ENCODE measurements at regions not wholly inside any gene's neighbourhood (a gene's known extent, or its start where the extent isn't known, plus 50 kb on each side); places are given as distances from the start of the nearest gene placed in this dataset.

GRCh38 chr2:156147594-156148330 lies 184.8 kb downstream of the NR4A2 start:
- H3K36me3 Mint-ChIP-seq (ENCODE audit: low read depth), result no peaks in the 10 kb centered on the region
- no peak for DNase-seq
- no peaks in the 10 kb centered on the region for H3K4me1 Mint-ChIP-seq (ENCODE audit: low read depth)
- no peaks in the 10 kb centered on the region for H3K9me3 Mint-ChIP-seq
- no peak overlapping the region for H3K4me3 Mint-ChIP-seq
- H3K27ac Mint-ChIP-seq, result no peak overlapping the region
- H3K27me3 Mint-ChIP-seq, result peaks cover 2% of the 10 kb centered on the region

DNA sequence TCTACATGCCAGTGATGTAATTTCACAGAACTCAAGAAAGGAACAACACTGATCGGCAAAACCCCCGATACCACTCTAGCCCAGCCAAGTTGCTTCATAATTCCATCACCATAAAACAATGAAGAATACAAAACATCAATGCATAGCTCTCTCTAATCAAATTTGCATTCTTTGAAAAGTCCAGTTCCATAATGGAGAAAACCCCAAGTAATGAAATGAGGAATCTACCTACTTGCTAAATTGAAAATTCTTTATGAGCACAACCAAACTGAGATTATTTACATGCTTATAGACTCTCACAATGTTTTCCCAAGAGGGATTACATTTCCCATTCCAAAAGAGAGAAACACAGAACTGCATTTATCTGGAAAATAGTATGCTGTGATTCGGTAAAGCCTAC lies 186.5 kb downstream of the NR4A2 start:
- Mint-ChIP-seq H3K4me3 (no peak overlapping the region), H3K36me3 (ENCODE audit: low read depth) (no peaks in the 10 kb centered on the region), H3K27ac (no peak overlapping the region), H3K9me3 (no peaks in the 10 kb centered on the region), H3K4me1 (ENCODE audit: low read depth) (no peaks in the 10 kb centered on the region), H3K27me3 (peaks cover 2% of the 10 kb centered on the region)
- DNase-seq, result no peak

DNA sequence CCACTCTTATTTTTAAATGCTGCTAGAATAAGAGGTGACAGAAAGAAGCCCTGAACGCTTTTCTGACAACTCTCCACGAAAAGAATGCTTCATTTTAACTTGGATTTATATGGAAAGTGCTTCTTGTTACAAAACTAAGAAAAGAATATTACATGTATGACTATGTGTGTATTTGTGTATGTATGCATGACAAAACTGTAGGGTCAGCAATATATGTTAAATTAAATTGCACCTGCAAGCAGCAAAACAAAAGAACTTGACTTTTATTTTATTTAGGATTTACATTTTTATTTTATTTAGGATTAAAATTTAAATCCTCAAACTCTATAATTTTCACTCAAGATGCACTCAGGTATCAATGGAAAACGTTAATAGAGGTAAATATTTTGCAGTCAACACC lies 187.1 kb downstream of the NR4A2 start:
- H3K36me3 Mint-ChIP-seq (ENCODE audit: low read depth), result no peaks in the 10 kb centered on the region
- peaks cover 2% of the 10 kb centered on the region for H3K27me3 Mint-ChIP-seq
- H3K27ac Mint-ChIP-seq, result no peak overlapping the region
- no peaks in the 10 kb centered on the region for H3K9me3 Mint-ChIP-seq
- DNase-seq, result no peak
- H3K4me3 Mint-ChIP-seq, result no peak overlapping the region
- H3K4me1 Mint-ChIP-seq (ENCODE audit: low read depth), result no peaks in the 10 kb centered on the region

DNA sequence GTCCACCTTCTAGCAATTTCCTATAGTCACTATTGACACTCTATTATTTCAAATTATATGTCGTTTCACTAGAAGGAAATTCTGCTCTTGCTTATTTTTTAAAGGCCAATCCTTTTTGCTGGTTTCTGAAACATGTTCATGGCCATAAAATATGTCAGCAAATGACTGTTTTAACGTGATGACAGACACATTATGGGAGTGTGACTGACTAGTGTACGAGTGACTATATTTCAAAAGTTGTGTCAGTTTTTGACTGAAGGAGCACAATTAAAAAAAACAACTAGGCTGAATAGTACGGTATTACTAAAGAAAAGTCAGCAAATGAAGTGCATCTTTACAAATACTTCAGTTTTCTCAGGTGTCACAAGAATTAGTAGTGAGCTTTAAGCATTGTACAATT lies 196.0 kb downstream of the NR4A2 start:
- no peaks in the 10 kb centered on the region for H3K27me3 Mint-ChIP-seq
- no peaks in the 10 kb centered on the region for H3K9me3 Mint-ChIP-seq

GRCh38 chr2:156134887-156135286 lies 197.6 kb downstream of the NR4A2 start:
- H3K36me3 Mint-ChIP-seq (ENCODE audit: low read depth), result no peaks in the 10 kb centered on the region
- no peak overlapping the region for H3K27ac Mint-ChIP-seq
- DNase-seq, result no peak
- no peaks in the 10 kb centered on the region for H3K27me3 Mint-ChIP-seq
- no peaks in the 10 kb centered on the region for H3K9me3 Mint-ChIP-seq
- H3K4me3 Mint-ChIP-seq, result no peak overlapping the region
- no peaks in the 10 kb centered on the region for H3K4me1 Mint-ChIP-seq (ENCODE audit: low read depth)

More for the DNA sequence above, 196.0 kb downstream of the NR4A2 start:
- Mint-ChIP-seq H3K36me3 (ENCODE audit: low read depth) (no peaks in the 10 kb centered on the region), H3K4me3 (no peak overlapping the region), H3K4me1 (ENCODE audit: low read depth) (no peaks in the 10 kb centered on the region), H3K27ac (no peak overlapping the region)
- DNase-seq, result no peak

GRCh38 chr2:156132941-156133340 lies 199.6 kb downstream of the NR4A2 start:
- no peaks in the 10 kb centered on the region for H3K36me3 Mint-ChIP-seq (ENCODE audit: low read depth)
- H3K4me1 Mint-ChIP-seq (ENCODE audit: low read depth), result no peaks in the 10 kb centered on the region
- H3K27me3 Mint-ChIP-seq, result no peaks in the 10 kb centered on the region
- H3K9me3 Mint-ChIP-seq, result no peaks in the 10 kb centered on the region
- H3K27ac Mint-ChIP-seq, result no peak overlapping the region
- no peak overlapping the region for H3K4me3 Mint-ChIP-seq
- no peak for DNase-seq

DNA sequence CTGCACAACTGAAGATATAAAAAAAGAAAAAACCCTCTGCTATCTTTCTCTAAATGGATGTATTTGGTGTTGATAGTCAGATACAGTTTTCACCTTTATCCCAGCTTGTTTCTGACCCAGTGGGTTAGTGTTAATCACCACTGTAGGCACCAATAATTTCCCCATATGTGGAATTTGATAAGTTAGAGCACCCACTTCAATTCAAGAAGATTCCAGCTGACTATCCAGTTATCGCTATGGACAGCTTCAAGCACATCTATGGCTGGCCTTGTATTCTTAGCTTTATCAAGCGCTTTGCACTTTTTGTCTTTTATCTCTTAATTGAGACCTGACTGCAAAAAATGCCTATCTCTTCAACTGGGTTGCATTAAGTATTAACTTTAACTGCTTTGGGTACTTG lies 200.4 kb downstream of the NR4A2 start:
- Mint-ChIP-seq H3K27me3 (no peaks in the 10 kb centered on the region), H3K4me1 (ENCODE audit: low read depth) (no peaks in the 10 kb centered on the region), H3K4me3 (no peak overlapping the region), H3K9me3 (no peaks in the 10 kb centered on the region), H3K36me3 (ENCODE audit: low read depth) (no peaks in the 10 kb centered on the region), H3K27ac (no peak overlapping the region)
- DNase-seq, result no peak

DNA sequence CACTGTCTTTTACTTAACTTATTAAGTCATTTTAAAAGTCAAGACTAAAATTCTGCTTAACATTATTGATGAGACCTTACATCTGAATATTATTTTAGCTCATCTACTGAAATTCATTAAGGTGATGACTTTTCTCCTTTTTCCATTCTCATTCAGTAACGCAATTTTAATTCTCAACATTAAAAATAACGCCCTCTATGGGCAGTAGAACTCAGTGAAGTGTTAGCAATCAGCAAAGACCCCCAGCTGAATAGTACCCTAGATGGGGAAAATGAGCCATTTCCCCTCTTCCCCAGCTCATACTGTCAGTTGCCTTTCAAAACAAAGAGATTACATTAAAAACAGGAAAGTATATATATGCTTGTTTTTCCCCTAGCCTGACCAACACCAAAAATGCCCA lies 203.3 kb downstream of the NR4A2 start:
- H3K4me3 Mint-ChIP-seq, result no peak overlapping the region

DNA sequence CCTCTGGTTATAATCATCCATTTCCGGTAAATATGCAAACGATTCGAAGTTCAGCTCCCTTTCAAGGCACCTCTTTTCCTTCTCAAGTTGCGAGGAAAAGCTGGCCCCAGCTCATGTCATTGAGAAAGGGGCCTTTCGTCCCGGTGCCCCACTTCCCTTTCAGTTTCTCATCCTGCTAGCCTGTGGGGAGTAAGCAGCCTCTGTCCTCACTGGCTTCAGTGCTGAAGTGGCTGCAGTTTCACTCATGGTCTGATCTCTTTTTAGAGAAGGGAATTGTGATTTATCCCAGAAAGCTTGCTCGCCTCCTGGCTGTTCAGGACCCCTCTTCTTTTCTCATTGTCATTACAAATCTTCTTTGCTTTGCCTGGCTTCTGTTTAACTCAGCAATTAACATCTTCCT lies 207.5 kb downstream of the NR4A2 start:
- Mint-ChIP-seq H3K9me3 (no peaks in the 10 kb centered on the region), H3K27ac (no peak overlapping the region), H3K4me3 (no peak overlapping the region), H3K27me3 (no peaks in the 10 kb centered on the region), H3K36me3 (ENCODE audit: low read depth) (no peaks in the 10 kb centered on the region), H3K4me1 (ENCODE audit: low read depth) (no peaks in the 10 kb centered on the region)
- DNase-seq, result no peak

More for the DNA sequence above, 203.3 kb downstream of the NR4A2 start:
- H3K36me3 Mint-ChIP-seq (ENCODE audit: low read depth), result no peaks in the 10 kb centered on the region
- H3K27ac Mint-ChIP-seq, result no peak overlapping the region
- H3K9me3 Mint-ChIP-seq, result no peaks in the 10 kb centered on the region
- DNase-seq, result no peak
- no peaks in the 10 kb centered on the region for H3K4me1 Mint-ChIP-seq (ENCODE audit: low read depth)
- no peaks in the 10 kb centered on the region for H3K27me3 Mint-ChIP-seq

DNA sequence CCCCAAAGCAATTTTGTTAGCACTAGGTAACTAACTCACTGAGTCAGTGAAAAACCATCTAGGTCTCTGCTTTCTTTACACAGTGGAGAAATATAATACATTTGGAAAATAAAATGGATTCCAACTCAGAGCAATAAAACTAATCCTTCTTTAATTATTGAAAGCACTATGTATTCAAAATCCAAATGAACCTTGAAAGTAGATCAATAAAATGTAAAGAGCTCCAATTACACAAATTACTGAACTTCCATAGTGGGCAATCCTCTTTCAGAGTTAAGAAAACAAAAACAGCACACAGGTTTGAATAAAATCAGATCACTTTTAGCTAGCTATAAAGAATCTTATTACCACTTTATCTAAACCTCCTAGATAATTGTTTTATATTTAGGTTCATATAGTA lies 208.1 kb downstream of the NR4A2 start:
- Mint-ChIP-seq H3K9me3 (no peaks in the 10 kb centered on the region), H3K4me3 (no peak overlapping the region), H3K27ac (no peak overlapping the region)

DNA sequence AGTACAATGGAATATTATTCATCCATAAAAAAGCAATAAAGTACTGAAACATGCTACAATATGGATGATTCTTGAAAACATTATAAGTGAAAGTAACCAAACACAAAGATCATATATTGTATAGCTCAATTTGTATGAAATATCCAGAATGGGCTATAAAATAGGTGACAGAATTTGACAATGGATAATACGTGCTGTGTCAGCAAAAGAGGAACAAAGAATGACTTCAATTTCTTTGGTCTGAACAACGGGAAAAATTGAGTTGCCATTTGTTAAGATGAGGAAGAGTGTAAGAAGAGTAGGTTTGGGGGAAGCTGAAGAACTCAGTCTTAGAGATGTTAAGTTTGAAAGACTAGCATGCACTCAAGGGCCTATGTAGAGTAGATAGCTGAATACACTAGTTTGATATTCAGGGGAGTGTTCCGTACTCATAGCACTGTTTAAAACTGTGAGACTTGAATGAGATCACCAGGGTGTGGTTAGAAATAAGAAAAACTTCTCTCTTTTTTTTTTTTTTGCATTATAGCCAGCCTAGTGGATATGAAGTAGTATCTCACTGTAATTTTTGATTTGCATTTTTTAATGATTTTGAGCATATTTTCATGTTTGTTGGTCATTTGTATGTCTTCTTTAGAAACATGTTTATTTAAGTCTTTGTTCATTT lies 213.6 kb downstream of the NR4A2 start:
- no peak overlapping the region for H3K27ac Mint-ChIP-seq
- DNase-seq, result no peak
- H3K27me3 Mint-ChIP-seq, result no peaks in the 10 kb centered on the region
- H3K36me3 Mint-ChIP-seq (ENCODE audit: low read depth), result no peaks in the 10 kb centered on the region
- H3K4me3 Mint-ChIP-seq, result no peak overlapping the region
- H3K4me1 Mint-ChIP-seq (ENCODE audit: low read depth), result no peaks in the 10 kb centered on the region
- no peaks in the 10 kb centered on the region for H3K9me3 Mint-ChIP-seq

More for the DNA sequence above, 208.1 kb downstream of the NR4A2 start:
- no peak for DNase-seq
- Mint-ChIP-seq H3K27me3 (no peaks in the 10 kb centered on the region), H3K4me1 (ENCODE audit: low read depth) (no peaks in the 10 kb centered on the region), H3K36me3 (ENCODE audit: low read depth) (no peaks in the 10 kb centered on the region)

DNA sequence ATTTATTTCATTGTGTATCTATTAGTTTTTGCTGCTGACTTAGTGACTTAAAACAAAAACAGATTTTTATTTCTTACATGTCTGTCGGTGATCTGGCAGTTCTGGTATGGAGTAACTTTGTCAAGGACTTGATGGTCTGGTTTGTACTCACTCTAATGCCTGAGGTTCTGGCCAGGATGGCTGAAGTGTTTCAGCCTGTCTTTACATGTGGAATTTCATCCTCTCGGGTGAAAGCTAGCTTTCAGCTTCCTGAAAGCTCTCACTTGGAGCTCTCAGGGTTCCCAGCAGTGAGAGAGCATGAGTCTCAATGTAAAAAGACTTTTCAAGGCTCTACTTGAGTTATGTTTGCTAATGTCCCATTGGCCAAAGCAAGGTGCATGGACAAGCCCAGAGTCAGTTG lies 216.4 kb downstream of the NR4A2 start:
- no peaks in the 10 kb centered on the region for H3K36me3 Mint-ChIP-seq (ENCODE audit: low read depth)
- no peaks in the 10 kb centered on the region for H3K9me3 Mint-ChIP-seq
- H3K27me3 Mint-ChIP-seq, result peaks cover 3% of the 10 kb centered on the region
- no peak for DNase-seq
- no peaks in the 10 kb centered on the region for H3K4me1 Mint-ChIP-seq (ENCODE audit: low read depth)
- H3K4me3 Mint-ChIP-seq, result no peak overlapping the region
- H3K27ac Mint-ChIP-seq, result no peak overlapping the region

GRCh38 chr2:156115338-156115737 lies 217.2 kb downstream of the NR4A2 start:
- H3K27me3 Mint-ChIP-seq, result peaks cover 3% of the 10 kb centered on the region
- no peaks in the 10 kb centered on the region for H3K36me3 Mint-ChIP-seq (ENCODE audit: low read depth)
- no peaks in the 10 kb centered on the region for H3K4me1 Mint-ChIP-seq (ENCODE audit: low read depth)
- H3K4me3 Mint-ChIP-seq, result no peak overlapping the region
- DNase-seq, result no peak
- no peak overlapping the region for H3K27ac Mint-ChIP-seq
- no peaks in the 10 kb centered on the region for H3K9me3 Mint-ChIP-seq

DNA sequence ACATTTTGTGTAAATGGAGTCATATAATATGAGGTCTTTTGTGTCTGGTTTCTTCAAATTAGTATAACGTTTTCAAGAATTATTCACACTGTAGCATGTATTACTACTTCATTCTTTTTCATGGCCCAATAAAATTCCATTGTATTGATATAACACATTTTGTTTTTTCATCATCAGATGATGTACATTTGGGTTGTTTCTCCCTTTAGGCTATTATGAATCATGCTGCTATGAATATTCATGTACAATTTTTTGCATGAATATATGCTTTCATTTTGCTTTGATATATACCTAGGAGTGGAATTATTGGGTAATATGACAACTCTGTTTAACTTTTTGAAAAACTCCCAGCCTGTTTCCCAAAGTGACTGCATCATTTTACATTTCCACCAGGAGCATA lies 220.2 kb downstream of the NR4A2 start:
- H3K36me3 Mint-ChIP-seq (ENCODE audit: low read depth), result no peaks in the 10 kb centered on the region
- H3K27ac Mint-ChIP-seq, result no peak overlapping the region
- peaks cover 3% of the 10 kb centered on the region for H3K27me3 Mint-ChIP-seq
- no peak overlapping the region for H3K4me3 Mint-ChIP-seq
- H3K4me1 Mint-ChIP-seq (ENCODE audit: low read depth), result no peaks in the 10 kb centered on the region
- no peaks in the 10 kb centered on the region for H3K9me3 Mint-ChIP-seq
- DNase-seq, result no peak

DNA sequence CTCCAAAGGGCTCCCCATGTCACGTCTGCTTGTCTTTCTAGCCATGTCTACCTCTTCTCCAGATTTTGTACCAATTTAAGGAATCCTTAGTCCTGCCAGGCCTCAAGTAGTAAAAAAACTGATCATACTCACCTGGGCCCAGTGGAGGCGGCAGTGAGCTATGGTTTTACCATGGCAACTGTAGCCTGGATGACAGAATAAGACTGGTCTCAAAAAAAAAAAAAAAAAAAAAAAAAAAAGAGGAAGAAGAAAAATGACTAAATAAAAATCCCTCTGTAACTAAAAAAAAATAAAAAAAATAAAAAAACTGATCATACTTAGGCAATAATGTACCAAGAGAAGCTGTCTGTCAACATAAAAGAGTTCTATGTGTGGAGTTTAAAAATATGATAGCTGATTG lies 221.6 kb downstream of the NR4A2 start:
- Mint-ChIP-seq H3K27me3 (peaks cover 3% of the 10 kb centered on the region), H3K4me1 (ENCODE audit: low read depth) (no peaks in the 10 kb centered on the region), H3K36me3 (ENCODE audit: low read depth) (no peaks in the 10 kb centered on the region), H3K9me3 (no peaks in the 10 kb centered on the region), H3K27ac (no peak overlapping the region), H3K4me3 (no peak overlapping the region)
- DNase-seq, result no peak

Measured in activated T-cell treated with anti-CD3 and anti-CD28 coated beads, Interleukin-2, amount 50 U/mL, for 24 hours (primary cell).